NB4 (cell line): ENCODE measurements at regions not wholly inside any gene's neighbourhood (a gene's known extent, or its start where the extent isn't known, plus 50 kb on each side); places are given as distances from the start of the nearest gene placed in this dataset.

Experiments used
- CTCF ChIP-seq: IDR thresholded peaks from one replicate; pipeline ENCODE4 v1.5.1; 2012; ENCODE audit warnings: low read depth, low read length
- MYC ChIP-seq: IDR thresholded peaks from 2 replicates; pipeline ENCODE4 v1.6.1; 2011; ENCODE audit warnings: low read depth, low read length
- POLR2A ChIP-seq: IDR thresholded peaks from 2 replicates; pipeline ENCODE4 v1.6.1; 2011; ENCODE audit warnings: mild to moderate bottlenecking; ENCODE audit not compliant: insufficient read length; ENCODE audit errors: extremely low read depth
- TF ChIP-seq, protein P1 (sequence below): IDR thresholded peaks from 2 replicates; pipeline ENCODE4 v1.6.1; 2011; ENCODE audit warnings: low read depth, low read length

DNA sequence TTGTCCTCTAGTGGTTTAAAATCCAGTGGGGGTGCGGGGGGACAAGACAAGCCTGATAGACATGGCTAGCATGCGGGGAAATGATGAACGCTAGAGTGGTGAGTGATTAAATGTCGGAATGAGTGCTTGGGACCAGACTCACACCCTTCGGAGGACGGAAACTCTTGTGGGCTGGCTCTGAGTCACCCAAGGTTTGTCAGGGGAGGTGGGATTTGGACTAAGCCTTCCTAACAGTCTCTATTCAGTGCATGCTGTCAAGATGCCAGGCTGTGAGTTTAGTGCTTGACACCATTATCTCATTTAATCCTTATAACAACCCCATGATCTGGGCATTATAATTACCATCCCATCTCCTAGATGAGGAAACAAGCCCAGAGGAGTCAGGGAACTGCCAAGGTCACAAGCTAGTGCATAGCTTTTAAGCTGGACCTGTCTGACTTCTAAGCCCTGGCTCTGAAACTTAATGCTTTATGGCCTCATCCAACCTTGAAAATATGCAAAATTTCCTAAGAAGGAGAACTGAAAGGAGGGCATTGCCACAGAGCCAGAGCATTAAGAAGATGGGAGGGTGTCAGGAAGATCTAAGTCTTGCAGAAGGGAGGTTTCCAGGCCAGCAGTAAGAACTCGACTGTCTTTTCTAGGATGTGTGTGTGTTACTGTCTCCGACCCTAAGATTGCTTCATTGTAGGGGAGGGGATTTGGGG lies 168.7 kb upstream of the LRFN2 start:
- TF ChIP-seq MYC (no peak), POLR2A (no peak), CTCF (no peak)
- TF ChIP-seq, protein P1, sequence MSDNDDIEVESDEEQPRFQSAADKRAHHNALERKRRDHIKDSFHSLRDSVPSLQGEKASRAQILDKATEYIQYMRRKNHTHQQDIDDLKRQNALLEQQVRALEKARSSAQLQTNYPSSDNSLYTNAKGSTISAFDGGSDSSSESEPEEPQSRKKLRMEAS: no peak
